SH-SY5Y (cell line): ENCODE measurements at regions not wholly inside any gene's neighbourhood (a gene's known extent, or its start where the extent isn't known, plus 50 kb on each side); places are given as distances from the start of the nearest gene placed in this dataset.

ENCODE experiments used
- GATA2 ChIP-seq: IDR thresholded peaks from 2 replicates; pipeline ENCODE4 v1.6.1; 2011; ENCODE audit warnings: mild to moderate bottlenecking, low read depth, low read length
- GATA3 ChIP-seq: IDR thresholded peaks from 2 replicates; pipeline ENCODE4 v1.6.1; 2011; ENCODE audit warnings: low read depth, mild to moderate bottlenecking, low read length, moderate library complexity

- no peak for TF ChIP-seq GATA2
- no peak for TF ChIP-seq GATA3
These were observed 164.8 kb upstream of the ZC3H12A start for GRCh38 chr1:37309574-37309973.

- no peak for TF ChIP-seq GATA3
- no peak for TF ChIP-seq GATA2
These were observed 164.3 kb upstream of the ZC3H12A start for GRCh38 chr1:37310064-37310463.

- TF ChIP-seq GATA3 (no peak), GATA2 (no peak)
These were observed 159.0 kb upstream of the ZC3H12A start for GRCh38 chr1:37315371-37315846.

GRCh38 chr1:37317870-37318467 is 156.4 kb upstream of the ZC3H12A start:
- TF ChIP-seq GATA3 (no peak), GATA2 (0 out of 2 replicates have a peak, but pooled peaks have one; percentile 22)

GRCh38 chr1:37318490-37318889 is 155.9 kb upstream of the ZC3H12A start:
- TF ChIP-seq GATA3 = no peak
- TF ChIP-seq GATA2 = no peak

- no peak for TF ChIP-seq GATA2
- TF ChIP-seq GATA3 = no peak
These were observed 155.1 kb upstream of the ZC3H12A start for GRCh38 chr1:37319284-37319683.

- TF ChIP-seq GATA2 (no peak), GATA3 (no peak)
These were observed 150.6 kb upstream of the ZC3H12A start for GRCh38 chr1:37323486-37324377.

- TF ChIP-seq GATA3 (no peak), GATA2 (no peak)
These were observed 149.4 kb upstream of the ZC3H12A start for GRCh38 chr1:37325010-37325409.

GRCh38 chr1:37325509-37326437 is 148.6 kb upstream of the ZC3H12A start:
- TF ChIP-seq GATA3 (no peak), GATA2 (no peak)

- TF ChIP-seq GATA3 = no peak
- no peak for TF ChIP-seq GATA2
These were observed 142.3 kb upstream of the ZC3H12A start for GRCh38 chr1:37332126-37332525.

GRCh38 chr1:37338658-37339057 is 135.7 kb upstream of the ZC3H12A start:
- TF ChIP-seq GATA3 (no peak), GATA2 (no peak)

- TF ChIP-seq GATA3 (no peak), GATA2 (no peak)
These were observed 131.6 kb upstream of the ZC3H12A start for GRCh38 chr1:37342736-37343135.

- TF ChIP-seq GATA2 (no peak), GATA3 (no peak)
These were observed 127.2 kb upstream of the ZC3H12A start for GRCh38 chr1:37347104-37347649.
